GM19240 (cell line): ENCODE measurements at regions not wholly inside any gene's neighbourhood (a gene's known extent, or its start where the extent isn't known, plus 50 kb on each side); places are given as distances from the start of the nearest gene placed in this dataset.

Experiments
- DNase-seq: peaks from one replicate; pipeline ENCODE4 v3.0.0; 2011; ENCODE audit warnings: low spot score; ENCODE audit not compliant: insufficient read length

- no peak for DNase-seq
These were observed 55.2 kb downstream of the TTC32 start for GRCh38 chr2:19846567-19846966.

GRCh38 chr2:19846030-19846429, 55.8 kb downstream of the TTC32 start:
- DNase-seq, result no peak

GRCh38 chr2:19845323-19845920, 56.4 kb downstream of the TTC32 start:
- DNase-seq, result no peak

GRCh38 chr2:19844750-19845149, 57.0 kb downstream of the TTC32 start:
- DNase-seq, result no peak

- DNase-seq, result no peak
These were observed 57.7 kb downstream of the TTC32 start for GRCh38 chr2:19843992-19844515.

GRCh38 chr2:19841918-19842693, 59.7 kb downstream of the TTC32 start:
- DNase-seq, result no peak

GRCh38 chr2:19839438-19839837, 62.3 kb downstream of the TTC32 start:
- DNase-seq, result no peak

- no peak for DNase-seq
These were observed 63.2 kb downstream of the TTC32 start for GRCh38 chr2:19838616-19839015.

GRCh38 chr2:19837235-19837766, 64.5 kb downstream of the TTC32 start:
- no peak for DNase-seq

- DNase-seq, result no peak
These were observed 66.0 kb downstream of the TTC32 start for GRCh38 chr2:19835781-19836281.

GRCh38 chr2:19833978-19834377, 67.8 kb downstream of the TTC32 start:
- DNase-seq, result no peak

GRCh38 chr2:19829672-19830071, 72.1 kb downstream of the TTC32 start:
- no peak for DNase-seq

- no peak for DNase-seq
These were observed 74.9 kb downstream of the TTC32 start for GRCh38 chr2:19826874-19827273.

GRCh38 chr2:19823507-19823906, 78.3 kb downstream of the TTC32 start:
- DNase-seq, result no peak

- no peak for DNase-seq
These were observed 82.4 kb downstream of the TTC32 start for GRCh38 chr2:19819097-19820065.

- DNase-seq, result no peak
These were observed 83.2 kb downstream of the TTC32 start for GRCh38 chr2:19818543-19818942.

- no peak for DNase-seq
These were observed 83.7 kb downstream of the TTC32 start for GRCh38 chr2:19818039-19818438.

- no peak for DNase-seq
These were observed 86.0 kb downstream of the TTC32 start for GRCh38 chr2:19815746-19816145.

- no peak for DNase-seq
These were observed 89.6 kb downstream of the TTC32 start for GRCh38 chr2:19812166-19812565.

GRCh38 chr2:19811186-19811585, 90.6 kb downstream of the TTC32 start:
- no peak for DNase-seq

- DNase-seq, result no peak
These were observed 91.1 kb downstream of the TTC32 start for GRCh38 chr2:19810637-19811036.
